Coronary artery (tissue), 2 donors: ENCODE measurements at regions not wholly inside any gene's neighbourhood (a gene's known extent, or its start where the extent isn't known, plus 50 kb on each side); places are given as distances from the start of the nearest gene placed in this dataset.

ENCODE experiments used
- DNase-seq: peaks from one replicate; pipeline ENCODE4 v3.0.0-alpha.2; 2017; ENCODE audit warnings: low spot score
- H3K27ac ChIP-seq, 2 donors: fragments of 200-600 bp; sonication (generic); one replicate each; pipeline ENCODE4 v1.5.1; 2016 to 2019
- H3K4me3 ChIP-seq: fragments of 200-600 bp; sonication (generic); 2 replicates; pipeline ENCODE4 v1.5.1; 2016; ENCODE audit warnings: mild to moderate bottlenecking, moderate library complexity
- TF ChIP-seq, protein P1 (sequence below): fragments of 200-600 bp; sonication (generic); IDR thresholded peaks from one replicate; pipeline ENCODE4 v1.5.1; 2019; ENCODE audit warnings: antibody characterized with exemption

DNA sequence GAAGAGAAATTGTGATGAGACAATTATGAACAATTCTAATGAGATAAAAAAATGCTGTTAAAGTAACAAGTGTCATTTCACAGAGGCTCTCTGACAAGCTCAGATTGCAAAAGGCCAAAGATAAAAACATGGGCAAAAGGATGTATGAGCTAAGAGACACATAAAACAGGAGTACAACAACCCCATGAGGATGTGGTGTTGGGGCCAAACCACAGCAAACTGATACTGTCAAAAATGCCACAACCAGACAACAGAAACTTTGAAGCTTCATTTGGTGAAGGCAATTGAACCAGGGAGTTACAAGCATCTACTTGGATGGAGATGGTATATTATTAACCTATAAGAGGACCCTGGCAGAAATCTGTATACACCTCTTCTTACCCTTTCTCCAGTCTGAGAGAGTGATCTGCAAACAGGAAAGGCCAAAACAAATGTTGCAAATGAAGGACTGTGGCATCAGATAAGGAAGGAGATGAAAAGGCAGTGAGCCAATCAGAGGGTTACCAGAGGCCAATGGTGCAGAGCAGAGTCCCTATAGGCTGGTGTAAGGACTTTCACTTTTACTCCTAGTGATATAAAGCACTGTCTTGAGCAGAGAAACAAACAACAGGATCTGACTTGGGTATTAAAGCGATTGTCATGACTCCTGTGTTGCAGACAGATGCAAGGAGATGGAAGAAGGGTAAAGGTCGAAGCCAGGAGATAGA lies 659.0 kb downstream of the NTRK3 start:
- TF ChIP-seq, protein P1, sequence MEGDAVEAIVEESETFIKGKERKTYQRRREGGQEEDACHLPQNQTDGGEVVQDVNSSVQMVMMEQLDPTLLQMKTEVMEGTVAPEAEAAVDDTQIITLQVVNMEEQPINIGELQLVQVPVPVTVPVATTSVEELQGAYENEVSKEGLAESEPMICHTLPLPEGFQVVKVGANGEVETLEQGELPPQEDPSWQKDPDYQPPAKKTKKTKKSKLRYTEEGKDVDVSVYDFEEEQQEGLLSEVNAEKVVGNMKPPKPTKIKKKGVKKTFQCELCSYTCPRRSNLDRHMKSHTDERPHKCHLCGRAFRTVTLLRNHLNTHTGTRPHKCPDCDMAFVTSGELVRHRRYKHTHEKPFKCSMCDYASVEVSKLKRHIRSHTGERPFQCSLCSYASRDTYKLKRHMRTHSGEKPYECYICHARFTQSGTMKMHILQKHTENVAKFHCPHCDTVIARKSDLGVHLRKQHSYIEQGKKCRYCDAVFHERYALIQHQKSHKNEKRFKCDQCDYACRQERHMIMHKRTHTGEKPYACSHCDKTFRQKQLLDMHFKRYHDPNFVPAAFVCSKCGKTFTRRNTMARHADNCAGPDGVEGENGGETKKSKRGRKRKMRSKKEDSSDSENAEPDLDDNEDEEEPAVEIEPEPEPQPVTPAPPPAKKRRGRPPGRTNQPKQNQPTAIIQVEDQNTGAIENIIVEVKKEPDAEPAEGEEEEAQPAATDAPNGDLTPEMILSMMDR, result no peak
- H3K27ac ChIP-seq, result no peak overlapping the region
- DNase-seq, result no peak
- no peak overlapping the region for H3K4me3 ChIP-seq

DNA sequence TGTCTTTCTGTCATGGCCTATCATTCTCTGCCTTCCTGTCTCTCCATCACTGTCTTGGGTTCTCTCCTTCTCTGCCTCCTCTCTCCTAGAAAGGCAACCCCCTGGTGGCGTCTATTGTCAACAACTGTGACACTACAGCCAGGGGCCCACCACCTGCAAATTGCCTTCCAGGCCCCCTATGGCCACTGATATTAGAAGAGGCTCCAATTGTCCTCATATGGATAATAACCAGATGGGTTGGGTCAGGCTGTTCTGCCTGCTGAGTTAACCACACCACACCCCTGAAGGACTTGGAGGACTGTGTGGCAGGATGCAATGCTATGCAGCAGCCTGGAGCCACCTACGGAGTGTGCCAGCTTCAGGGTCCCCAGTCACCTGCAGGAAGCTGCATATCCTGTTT lies 665.0 kb downstream of the NTRK3 start:
- Histone ChIP-seq H3K27ac (no peak overlapping the region), H3K4me3 (no peak overlapping the region)
- DNase-seq, result no peak
- TF ChIP-seq, protein P1, result no peak

DNA sequence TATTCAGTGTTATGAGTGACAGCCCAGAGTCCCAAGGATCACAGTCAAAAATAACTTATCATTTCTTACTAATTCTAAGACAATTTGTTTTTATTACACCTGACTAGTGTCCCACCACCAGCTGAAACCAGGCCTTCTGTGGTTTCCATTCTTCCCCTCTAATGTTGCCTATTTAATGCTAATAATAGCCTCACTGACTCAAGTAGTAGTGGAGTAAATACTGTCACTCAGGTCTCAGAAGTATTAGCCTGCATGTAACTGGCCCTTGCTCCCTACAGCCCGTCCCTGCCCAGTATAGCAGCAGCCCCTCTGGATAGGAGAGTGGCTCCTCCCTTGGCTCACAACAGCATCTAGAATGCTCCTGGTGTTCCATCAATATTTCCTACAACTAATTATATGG lies 665.5 kb downstream of the NTRK3 start:
- Histone ChIP-seq H3K4me3 (no peak overlapping the region), H3K27ac (no peak overlapping the region)
- DNase-seq, result no peak
- TF ChIP-seq, protein P1, result no peak

DNA sequence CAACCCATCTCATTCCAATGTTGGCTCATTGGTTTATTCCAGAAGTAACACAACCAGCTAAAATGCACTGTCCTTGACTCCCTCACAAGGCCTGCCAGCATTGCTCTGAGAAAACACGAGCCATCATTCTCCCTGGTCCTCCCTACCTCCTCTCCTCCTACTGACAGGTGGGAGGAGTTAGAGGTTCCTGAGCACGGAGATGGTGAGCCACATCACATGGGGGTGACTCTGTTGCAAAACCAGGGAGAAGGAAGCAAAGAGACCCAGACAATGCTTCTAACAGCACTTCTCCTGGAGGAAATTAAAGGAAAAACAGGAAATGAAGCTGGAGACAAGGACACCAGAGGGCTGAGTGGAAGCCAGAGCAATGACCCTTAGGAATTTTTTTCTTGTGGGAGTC lies 667.4 kb downstream of the NTRK3 start:
- no peak overlapping the region for H3K27ac ChIP-seq
- no peak for DNase-seq
- TF ChIP-seq, protein P1, result no peak
- no peak overlapping the region for H3K4me3 ChIP-seq

DNA sequence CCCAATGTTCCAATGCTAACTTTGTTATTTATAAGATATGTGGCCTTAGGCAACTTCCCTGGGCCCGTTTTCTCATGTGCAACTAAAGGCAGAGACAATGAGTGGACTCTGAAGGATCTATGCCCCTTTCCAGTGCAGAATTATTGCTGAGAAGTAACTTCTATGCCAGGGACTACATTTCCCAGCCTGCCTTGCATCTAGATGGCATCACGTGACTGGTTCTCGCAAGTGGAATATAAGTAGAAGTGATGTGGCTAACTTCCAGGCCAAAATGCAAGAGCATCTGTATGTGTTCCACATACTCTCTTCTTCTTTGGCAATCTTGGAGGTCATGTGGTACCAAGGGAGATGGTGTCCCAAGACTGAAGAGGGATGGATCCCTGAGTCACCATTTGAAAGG lies 674.4 kb downstream of the NTRK3 start:
- Histone ChIP-seq H3K4me3 (no peak overlapping the region), H3K27ac (no peak overlapping the region)
- no peak for DNase-seq
- TF ChIP-seq, protein P1, result no peak

DNA sequence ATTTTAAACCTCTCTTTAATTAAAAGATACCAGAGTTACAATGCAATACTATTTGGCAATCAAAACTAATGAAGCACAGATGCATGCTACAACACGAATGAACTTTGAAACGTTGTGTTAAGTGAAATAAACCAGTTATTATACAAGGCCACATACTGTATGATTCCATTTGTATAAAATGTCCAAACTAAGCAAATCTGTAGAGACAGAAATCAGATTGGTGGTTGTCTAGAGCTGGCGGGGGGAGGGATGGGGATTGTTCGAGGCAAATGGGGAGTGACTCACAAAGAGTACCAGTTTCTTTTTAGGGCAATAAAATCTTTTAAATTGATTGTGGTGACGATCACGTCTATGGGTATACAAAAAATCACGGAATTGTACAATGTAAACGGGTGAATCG lies 677.0 kb downstream of the NTRK3 start:
- TF ChIP-seq, protein P1, result no peak
- Histone ChIP-seq H3K27ac (no peak overlapping the region), H3K4me3 (no peak overlapping the region)
- no peak for DNase-seq

DNA sequence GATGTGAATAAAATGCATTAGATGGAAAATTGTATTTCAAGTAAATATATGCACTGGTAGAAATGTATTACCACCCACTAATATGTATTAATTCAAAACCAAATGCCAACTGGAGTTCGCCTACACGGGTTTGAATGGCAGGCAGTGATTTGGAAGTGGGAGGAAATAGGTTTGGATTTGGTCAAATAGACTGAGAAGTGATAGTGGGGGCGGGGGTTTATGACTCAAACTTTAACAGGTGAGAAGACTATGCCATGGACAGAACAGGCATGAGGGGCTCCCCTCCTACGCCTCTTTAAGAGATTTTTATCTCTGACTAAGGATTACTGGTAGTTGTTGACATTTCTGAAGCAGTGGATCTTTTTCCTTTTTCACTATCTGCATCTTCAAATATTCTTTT lies 677.8 kb downstream of the NTRK3 start:
- Histone ChIP-seq H3K27ac (no peak overlapping the region), H3K4me3 (no peak overlapping the region)
- TF ChIP-seq, protein P1, result no peak
- no peak for DNase-seq
